ENCODE measurements at regions not wholly inside any gene's neighbourhood (a gene's known extent, or its start where the extent isn't known, plus 50 kb on each side); places are given as distances from the start of the nearest gene placed in this dataset.

- TF ChIP-seq CTCF (IDR thresholded peaks at IDR 0.05) (no peak), POLR2A (IDR thresholded peaks at IDR 0.05) (no peak), POLR2AphosphoS5 (IDR thresholded peaks at IDR 0.05) (no peak)
These were observed 592.0 kb upstream of the KCNMB2 start for GRCh38 chr3:177944228-177944661.

Data from breast epithelium (tissue), 3 donors.